GM12872 (cell line): ENCODE measurements at regions not wholly inside any gene's neighbourhood (a gene's known extent, or its start where the extent isn't known, plus 50 kb on each side); places are given as distances from the start of the nearest gene placed in this dataset.

Source experiments
- TF ChIP-seq, protein P1 (sequence below): IDR thresholded peaks from 3 replicates; pipeline ENCODE4 v1.5.1; 2011; ENCODE audit warnings: low read depth, mild to moderate bottlenecking, low read length, moderate library complexity; ENCODE audit not compliant: insufficient read depth

DNA sequence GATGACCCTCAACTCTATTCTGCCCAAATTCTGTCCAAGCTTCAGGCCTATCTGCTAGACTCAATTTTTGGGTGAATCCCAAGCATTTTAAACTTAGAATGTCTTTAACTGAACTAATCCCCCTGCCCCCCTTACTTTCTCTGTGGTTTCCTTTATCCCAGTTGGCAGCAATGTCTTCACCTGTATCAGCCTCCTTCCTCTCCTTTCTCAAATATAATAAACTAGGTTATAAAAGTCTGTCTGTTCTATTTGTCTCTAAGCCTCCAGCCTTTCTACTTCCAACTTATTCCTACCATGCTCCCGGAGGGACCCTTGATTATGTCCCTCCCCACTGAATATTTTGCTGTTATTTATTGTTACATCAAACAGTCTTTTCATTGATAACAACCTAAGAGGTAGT, 375.5 kb upstream of the TRIB2 start:
- TF ChIP-seq, protein P1, sequence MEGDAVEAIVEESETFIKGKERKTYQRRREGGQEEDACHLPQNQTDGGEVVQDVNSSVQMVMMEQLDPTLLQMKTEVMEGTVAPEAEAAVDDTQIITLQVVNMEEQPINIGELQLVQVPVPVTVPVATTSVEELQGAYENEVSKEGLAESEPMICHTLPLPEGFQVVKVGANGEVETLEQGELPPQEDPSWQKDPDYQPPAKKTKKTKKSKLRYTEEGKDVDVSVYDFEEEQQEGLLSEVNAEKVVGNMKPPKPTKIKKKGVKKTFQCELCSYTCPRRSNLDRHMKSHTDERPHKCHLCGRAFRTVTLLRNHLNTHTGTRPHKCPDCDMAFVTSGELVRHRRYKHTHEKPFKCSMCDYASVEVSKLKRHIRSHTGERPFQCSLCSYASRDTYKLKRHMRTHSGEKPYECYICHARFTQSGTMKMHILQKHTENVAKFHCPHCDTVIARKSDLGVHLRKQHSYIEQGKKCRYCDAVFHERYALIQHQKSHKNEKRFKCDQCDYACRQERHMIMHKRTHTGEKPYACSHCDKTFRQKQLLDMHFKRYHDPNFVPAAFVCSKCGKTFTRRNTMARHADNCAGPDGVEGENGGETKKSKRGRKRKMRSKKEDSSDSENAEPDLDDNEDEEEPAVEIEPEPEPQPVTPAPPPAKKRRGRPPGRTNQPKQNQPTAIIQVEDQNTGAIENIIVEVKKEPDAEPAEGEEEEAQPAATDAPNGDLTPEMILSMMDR: no peak

DNA sequence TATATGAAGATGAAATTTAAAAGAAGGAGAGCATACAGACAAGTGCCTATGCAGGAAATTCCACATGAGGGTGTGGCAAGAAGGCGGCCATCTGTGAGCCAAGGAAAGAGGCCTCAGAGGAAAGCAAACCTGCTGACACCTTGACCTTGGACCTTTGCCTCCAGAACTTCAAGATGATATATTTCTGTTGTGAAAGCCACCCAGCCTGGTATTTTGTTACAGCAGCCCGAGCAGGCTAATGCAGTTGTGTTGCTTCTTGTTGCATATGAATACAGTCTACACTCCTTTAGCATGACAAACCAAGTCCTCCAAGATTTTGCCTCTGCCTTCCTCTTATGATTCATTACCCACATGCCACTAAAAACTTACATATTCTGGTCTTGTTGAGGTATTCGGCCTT, 374.8 kb upstream of the TRIB2 start:
- TF ChIP-seq, protein P1: no peak

DNA sequence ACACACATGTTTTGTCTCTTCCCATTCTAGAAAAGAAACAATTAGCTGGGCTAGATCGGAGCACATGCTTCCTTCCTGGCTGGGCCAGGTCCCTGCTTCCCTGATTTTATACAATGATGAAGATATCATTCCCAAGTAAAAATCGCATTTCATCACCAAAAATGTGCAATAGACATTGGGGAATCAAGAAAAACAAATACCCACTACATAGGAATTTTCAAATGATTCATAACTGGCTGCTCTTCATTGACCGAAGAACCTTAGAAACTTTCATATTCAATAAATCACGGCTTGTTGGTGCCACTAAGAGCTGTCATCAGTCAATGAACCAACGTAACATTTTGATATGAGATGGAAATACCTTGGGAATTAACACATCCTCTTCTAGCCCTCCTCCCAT, 373.6 kb upstream of the TRIB2 start:
- TF ChIP-seq, protein P1: no peak

DNA sequence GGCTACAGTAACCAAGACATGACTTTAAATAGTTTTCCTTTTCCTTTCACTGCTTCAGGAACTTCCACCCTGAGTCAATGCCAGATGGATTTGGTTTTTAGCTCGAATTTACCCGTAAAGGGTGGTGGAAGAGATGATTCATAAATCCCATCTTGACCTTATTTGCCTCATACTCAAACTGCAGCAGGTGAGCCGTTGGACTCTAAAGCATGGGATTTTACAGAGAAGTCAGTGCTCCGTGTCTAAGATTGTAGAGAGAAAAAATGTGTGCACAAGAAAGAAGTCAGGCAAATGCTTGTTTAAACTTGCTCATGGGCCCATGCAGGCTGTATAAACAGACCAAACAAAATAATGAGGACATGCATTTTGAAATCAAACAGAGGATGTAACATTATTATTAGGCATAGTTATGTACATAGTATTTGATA, 369.7 kb upstream of the TRIB2 start:
- TF ChIP-seq, protein P1: no peak

DNA sequence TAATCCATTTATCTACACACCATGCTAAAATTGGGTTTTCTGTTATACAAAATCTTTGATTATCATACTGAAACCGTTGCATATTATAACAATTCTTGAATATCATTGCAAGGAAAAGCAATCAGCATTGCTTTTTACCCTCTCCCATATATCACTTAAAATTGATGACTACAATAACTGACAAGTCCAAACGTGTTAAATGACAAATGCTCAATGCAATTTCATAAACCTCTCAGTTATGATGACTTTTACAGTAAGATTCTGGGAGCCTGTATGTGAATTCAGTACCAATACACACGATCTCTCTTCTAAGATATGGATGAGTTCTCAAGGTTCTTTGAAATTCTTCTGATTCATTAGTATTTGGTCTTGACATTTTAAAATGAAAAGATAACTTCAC, 368.5 kb upstream of the TRIB2 start:
- TF ChIP-seq, protein P1: no peak

DNA sequence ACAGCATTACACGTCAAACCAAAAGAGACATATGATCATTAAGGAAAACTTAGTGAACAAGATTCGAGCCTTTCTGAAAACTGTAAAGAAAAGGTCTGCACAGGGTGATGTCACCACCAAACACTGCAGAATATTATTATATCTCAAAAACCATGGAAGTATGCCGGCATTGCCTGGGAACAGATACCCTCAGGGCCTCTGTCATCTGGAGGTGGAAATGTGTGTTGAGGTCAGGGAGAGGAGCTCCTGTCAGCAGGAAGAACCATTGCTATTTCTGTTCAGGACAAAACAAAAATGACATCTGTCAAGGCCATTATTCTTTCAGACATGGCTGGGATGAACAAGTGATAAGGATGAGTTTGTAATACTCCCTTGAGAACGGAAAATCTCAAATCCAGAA, 365.9 kb upstream of the TRIB2 start:
- TF ChIP-seq, protein P1: no peak

DNA sequence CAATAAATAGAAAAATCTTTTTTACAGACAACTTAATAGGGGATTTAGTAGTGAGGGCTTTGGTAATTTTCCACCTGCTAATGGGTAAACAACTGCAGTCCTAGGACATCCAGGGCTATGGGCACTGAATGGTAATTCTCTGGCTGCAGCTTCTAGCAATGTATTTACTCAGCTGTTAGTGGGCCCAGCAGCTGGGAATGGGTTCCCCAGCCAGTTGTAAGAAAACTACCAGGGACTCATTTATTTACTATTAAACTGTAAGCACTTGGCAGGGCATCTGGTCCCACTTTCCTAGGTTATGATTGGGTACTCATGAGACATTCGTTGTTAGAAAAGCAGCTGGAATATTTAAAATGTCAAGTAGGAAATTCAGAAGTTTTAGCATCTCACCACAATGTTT, 363.8 kb upstream of the TRIB2 start:
- TF ChIP-seq, protein P1: no peak

DNA sequence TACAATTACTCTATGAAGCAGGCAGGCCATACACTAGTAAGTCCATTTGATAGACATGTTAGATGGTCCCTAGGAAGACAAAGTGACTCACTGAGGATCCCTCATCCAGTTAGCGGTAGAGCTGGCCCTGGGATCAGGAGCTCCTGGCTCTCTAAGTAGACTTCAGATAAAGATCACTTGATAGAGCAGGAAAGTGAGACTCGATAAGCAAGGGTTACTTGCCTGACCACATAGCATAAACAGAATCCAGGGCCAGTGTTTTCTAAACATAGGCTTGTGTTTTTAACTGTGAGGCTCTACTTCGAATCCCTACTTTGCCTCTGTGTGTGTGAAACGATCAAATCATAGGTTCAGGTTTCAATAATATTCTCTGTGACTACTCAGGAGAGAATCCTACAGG, 355.2 kb upstream of the TRIB2 start:
- TF ChIP-seq, protein P1: no peak
